ENCODE measurements at regions not wholly inside any gene's neighbourhood (a gene's known extent, or its start where the extent isn't known, plus 50 kb on each side); places are given as distances from the start of the nearest gene placed in this dataset.

GRCh38 chr14:38425324-38425976 is 169.6 kb upstream of the CLEC14A start:
- POLR2A ChIA-PET, result no interaction called here
- Histone ChIP-seq H3K9me3 (ENCODE audit: control insufficient read depth in 1 of 2, insufficient read depth in 1 of 2, low read length in 2 of 2) (peaks cover 3 to 4% of the 10 kb centered on the region in 2 experiments), H3K36me3 (ENCODE audit: insufficient read depth, low read length) (no peaks in the 10 kb centered on the region), H3K4me3 (ENCODE audit: low read length) (no peak overlapping the region), H3K27me3 (ENCODE audit: control insufficient read depth in 1 of 2, insufficient read depth in 2 of 2, low read length in 2 of 2) (no peaks in the 10 kb centered on the region), H3K4me1 (ENCODE audit: insufficient read depth, low read length) (no peaks in the 10 kb centered on the region), H3K27ac (ENCODE audit: low read depth in 1 of 2, low read length in 2 of 2) (no peak overlapping the region)
- no peak for TF ChIP-seq CTCF (IDR thresholded peaks at IDR 0.05)
- intact Hi-C loops (cut with DNase I, micrococcal nuclease), result no loop called here
- peaks cover 11% of the 10 kb centered on the region for H3K9me3 Mint-ChIP-seq
- no peaks in the 10 kb centered on the region for H3K36me3 Mint-ChIP-seq (ENCODE audit: low read depth)
- H3K4me3 Mint-ChIP-seq, result no peak overlapping the region
- no peaks in the 10 kb centered on the region for H3K4me1 Mint-ChIP-seq (ENCODE audit: low read depth)
- ATAC-seq (ENCODE audit: poor library complexity) (no peak), DNase-seq (no peak)
- H3K27ac Mint-ChIP-seq, result no peak overlapping the region
- CTCF ChIA-PET, result no interaction called here
- no peaks in the 10 kb centered on the region for H3K27me3 Mint-ChIP-seq

DNA sequence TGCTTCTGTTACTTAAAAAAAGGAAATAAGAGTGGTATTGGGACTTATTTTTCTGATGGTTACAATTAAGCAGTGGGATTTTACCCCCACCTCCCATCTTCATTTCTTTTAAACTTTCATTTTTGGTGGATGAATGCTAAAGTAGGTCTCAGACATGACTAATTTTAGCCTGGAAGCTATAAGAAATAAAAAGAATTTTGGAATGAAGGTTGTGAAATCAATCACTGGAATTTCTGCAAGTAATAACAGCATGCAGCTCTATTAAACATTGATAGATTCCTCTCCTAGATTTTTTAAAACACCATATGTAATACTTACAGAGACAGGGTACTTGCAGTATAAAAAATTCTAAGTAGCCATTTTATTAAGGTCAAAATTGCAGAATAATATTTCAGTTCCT is 164.2 kb upstream of the CLEC14A start:
- Histone ChIP-seq H3K4me3 (ENCODE audit: low read length) (no peak overlapping the region), H3K4me1 (ENCODE audit: insufficient read depth, low read length) (no peaks in the 10 kb centered on the region), H3K36me3 (ENCODE audit: insufficient read depth, low read length) (no peaks in the 10 kb centered on the region), H3K27ac (ENCODE audit: low read depth in 1 of 2, low read length in 2 of 2) (no peak overlapping the region), H3K27me3 (ENCODE audit: control insufficient read depth in 1 of 2, insufficient read depth in 2 of 2, low read length in 2 of 2) (no peaks in the 10 kb centered on the region), H3K9me3 (ENCODE audit: control insufficient read depth in 1 of 2, insufficient read depth in 1 of 2, low read length in 2 of 2) (peaks cover 0 to 4% of the 10 kb centered on the region in 2 experiments)
- Mint-ChIP-seq H3K27me3 (no peaks in the 10 kb centered on the region), H3K27ac (no peak overlapping the region), H3K4me3 (no peak overlapping the region), H3K9me3 (peaks cover 14% of the 10 kb centered on the region), H3K36me3 (ENCODE audit: low read depth) (no peaks in the 10 kb centered on the region), H3K4me1 (ENCODE audit: low read depth) (no peaks in the 10 kb centered on the region)
- POLR2A ChIA-PET, result no interaction called here
- DNase-seq (no peak), ATAC-seq (ENCODE audit: poor library complexity) (no peak)
- no peak for TF ChIP-seq CTCF (IDR thresholded peaks at IDR 0.05)
- intact Hi-C loops (cut with DNase I, micrococcal nuclease), result no loop called here
- CTCF ChIA-PET, result no interaction called here

DNA sequence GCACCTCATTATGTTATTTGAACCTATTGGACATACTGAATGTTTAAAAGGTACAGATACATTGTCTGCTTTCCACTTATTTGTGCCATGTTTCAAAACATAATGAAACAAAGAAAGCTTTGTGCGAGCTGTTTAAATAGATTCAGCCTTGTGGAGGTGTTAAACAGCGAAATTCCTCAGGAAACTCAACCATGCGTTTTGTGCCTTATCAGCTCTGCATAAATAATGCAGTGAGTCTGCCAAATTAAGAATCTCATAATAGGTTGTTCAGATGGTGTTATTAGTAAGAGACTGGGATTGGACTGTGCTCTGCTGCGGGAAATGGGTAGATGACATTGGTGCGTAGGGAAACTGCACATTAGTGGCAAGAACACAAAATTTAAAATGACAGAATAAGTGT is 163.7 kb upstream of the CLEC14A start:
- Mint-ChIP-seq H3K27me3 (no peaks in the 10 kb centered on the region), H3K4me3 (no peak overlapping the region), H3K27ac (no peak overlapping the region), H3K9me3 (peaks cover 14% of the 10 kb centered on the region), H3K4me1 (ENCODE audit: low read depth) (no peaks in the 10 kb centered on the region), H3K36me3 (ENCODE audit: low read depth) (no peaks in the 10 kb centered on the region)
- ChIA-PET CTCF (no interaction called here), POLR2A (no interaction called here)
- Histone ChIP-seq H3K36me3 (ENCODE audit: insufficient read depth, low read length) (no peaks in the 10 kb centered on the region), H3K4me1 (ENCODE audit: insufficient read depth, low read length) (no peaks in the 10 kb centered on the region), H3K27ac (ENCODE audit: low read depth in 1 of 2, low read length in 2 of 2) (no peak overlapping the region), H3K27me3 (ENCODE audit: control insufficient read depth in 1 of 2, insufficient read depth in 2 of 2, low read length in 2 of 2) (no peaks in the 10 kb centered on the region), H3K9me3 (ENCODE audit: control insufficient read depth in 1 of 2, insufficient read depth in 1 of 2, low read length in 2 of 2) (peaks cover 0 to 4% of the 10 kb centered on the region in 2 experiments), H3K4me3 (ENCODE audit: low read length) (no peak overlapping the region)
- ATAC-seq (ENCODE audit: poor library complexity) (no peak), DNase-seq (no peak)
- intact Hi-C loops (cut with DNase I, micrococcal nuclease), result no loop called here
- TF ChIP-seq CTCF (IDR thresholded peaks at IDR 0.05), result no peak
